Caki2 (cell line): ENCODE measurements at regions not wholly inside any gene's neighbourhood (a gene's known extent, or its start where the extent isn't known, plus 50 kb on each side); places are given as distances from the start of the nearest gene placed in this dataset.
"Not testable (repeated sequence)": the region's sequence is repeated elsewhere in the genome, so short reads cannot be mapped to it uniquely, and the experiment has no call there.

ENCODE experiments used
- DNase-seq: peaks from one replicate; pipeline ENCODE4 v3.0.0-alpha.2; 2015; ENCODE audit warnings: low read depth
- in situ Hi-C: cut with HindIII; loops from 2 replicates; pipeline ENCODE4 v1.10.0; 2016; ENCODE audit warnings: low sequenced_read_pairs, low pct_unique_long_range_greater_than_20kb, mixed read lengths

- DNase-seq: no peak
- in situ Hi-C loops: no loop called here
These were observed 103.1 kb downstream of the VGLL3 start for GRCh38 chr3:86887876-86888275.

DNA sequence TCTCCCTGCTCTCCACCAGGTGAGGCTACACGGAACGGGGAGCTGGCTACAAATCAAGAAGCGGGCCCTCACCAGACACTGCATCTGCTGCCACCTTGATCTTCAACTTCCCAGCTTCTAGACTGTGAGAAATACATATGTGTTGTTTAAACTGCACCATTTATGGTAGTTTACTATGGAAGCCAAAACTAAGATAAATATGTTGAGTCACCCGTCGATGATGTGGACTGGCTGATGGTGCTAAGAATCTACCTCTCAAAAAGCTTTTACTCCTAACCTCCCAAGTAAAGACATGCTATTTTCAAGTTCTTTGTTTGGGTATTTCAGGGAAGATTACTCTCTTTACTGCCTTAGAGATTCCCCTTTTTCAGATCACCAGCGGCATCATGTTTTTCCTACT, 110.9 kb downstream of the VGLL3 start:
- in situ Hi-C loops: no loop called here
- DNase-seq: no peak

GRCh38 chr3:86876504-86877181, 114.3 kb downstream of the VGLL3 start:
- in situ Hi-C loops, DNase-seq: not testable (repeated sequence)

GRCh38 chr3:86874790-86875189, 116.2 kb downstream of the VGLL3 start:
- DNase-seq, in situ Hi-C loops: not testable (repeated sequence)

GRCh38 chr3:86869566-86869965, 121.4 kb downstream of the VGLL3 start:
- in situ Hi-C loops: no loop called here
- DNase-seq: no peak

DNA sequence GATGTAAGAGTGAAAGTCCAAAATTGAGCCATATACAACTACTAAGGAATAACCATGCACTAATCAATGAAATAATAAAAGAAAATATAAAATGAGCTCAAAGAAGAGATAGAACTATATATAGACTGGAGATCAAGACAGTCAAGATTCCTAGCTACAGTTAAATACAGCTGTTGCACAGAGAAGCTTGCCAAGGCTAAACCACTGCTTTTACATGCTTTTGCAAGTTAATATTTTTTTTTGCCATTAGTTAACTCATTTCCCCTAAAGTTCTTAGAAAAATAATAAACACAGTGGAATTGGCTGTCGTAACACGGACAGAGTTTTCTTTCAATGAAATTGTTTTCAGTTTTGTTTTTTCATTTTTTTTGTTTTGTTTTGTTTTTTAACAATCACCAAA, 123.0 kb downstream of the VGLL3 start:
- in situ Hi-C loops: no loop called here
- DNase-seq: no peak

DNA sequence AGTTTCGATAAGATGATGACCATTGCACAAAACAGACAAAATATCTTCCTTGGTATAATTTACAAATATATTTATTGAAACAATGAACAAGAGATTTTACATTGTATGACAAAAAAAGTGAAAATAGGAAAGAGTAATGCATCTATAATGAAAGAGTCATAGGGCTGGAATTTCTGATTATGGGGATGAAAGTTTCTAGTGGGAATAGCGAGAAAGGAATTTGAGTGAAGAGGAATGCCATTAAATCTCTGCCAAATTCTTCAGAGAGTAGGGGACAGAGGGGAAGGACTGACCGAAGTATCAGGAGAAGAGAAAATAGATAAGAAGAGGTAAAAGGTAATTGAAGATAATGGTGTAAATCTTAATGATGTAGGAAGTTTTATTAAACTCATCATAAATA, 125.4 kb downstream of the VGLL3 start:
- DNase-seq: no peak
- in situ Hi-C loops: no loop called here

DNA sequence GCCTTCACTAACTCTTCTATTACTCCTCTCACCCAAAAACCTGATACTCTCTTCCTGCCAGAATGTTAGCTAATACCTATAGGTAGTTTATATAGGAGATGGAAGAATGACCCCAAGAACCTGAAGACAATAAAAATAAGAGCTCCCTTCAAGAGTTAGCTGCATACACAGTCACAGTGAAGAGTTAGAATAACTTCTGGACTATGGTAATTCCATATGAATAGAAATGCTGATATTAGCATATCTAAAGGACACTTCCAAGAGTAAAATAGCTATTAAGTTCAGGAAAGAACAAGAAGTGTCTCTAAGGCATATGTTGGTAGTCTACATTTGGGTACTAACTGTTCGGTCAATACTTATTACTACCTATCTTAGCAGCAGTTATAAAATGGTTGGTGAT, 134.2 kb downstream of the VGLL3 start:
- no peak for DNase-seq
- in situ Hi-C loops: no loop called here

GRCh38 chr3:86849991-86850390, 141.0 kb downstream of the VGLL3 start:
- in situ Hi-C loops: no loop called here

DNA sequence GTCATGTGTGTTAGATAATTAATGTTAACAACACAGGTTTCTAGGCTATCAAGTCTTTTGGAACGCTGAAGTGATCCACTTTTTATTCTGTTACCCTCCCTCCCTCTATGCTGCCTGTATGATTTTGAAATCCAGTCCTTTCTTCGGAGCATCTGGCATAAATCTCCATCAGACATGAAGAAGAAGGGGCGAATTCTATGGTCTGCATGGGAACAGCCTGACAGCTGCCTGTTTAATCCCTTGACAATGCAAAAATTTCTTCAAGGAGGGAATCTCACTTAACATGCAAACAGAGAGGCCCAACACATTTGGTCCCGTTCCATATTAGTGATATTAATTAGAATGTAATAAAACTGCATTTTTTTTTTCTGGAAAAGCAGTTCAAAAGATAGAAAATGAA, 145.2 kb downstream of the VGLL3 start:
- no peak for DNase-seq
- in situ Hi-C loops: no loop called here

More at GRCh38 chr3:86849991-86850390, 141.0 kb downstream of the VGLL3 start:
- DNase-seq: no peak

DNA sequence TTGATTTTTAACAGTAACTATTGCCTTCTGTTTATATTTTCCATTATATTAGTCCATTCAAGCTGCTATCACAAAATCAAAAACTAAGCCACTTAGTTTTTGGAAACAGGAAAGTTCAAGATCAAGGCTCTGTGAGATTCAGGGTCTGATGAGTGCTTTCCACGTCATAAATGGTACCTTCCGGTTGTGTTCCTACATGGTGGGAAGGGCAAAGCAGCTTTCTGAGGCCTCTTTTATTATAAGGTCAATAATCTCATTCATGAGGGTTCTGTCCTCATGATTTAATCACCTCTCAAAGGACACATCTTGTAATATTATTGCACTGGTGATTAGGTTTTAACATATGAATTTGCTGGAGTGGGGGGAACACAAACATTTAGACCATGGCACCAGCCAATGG, 152.0 kb downstream of the VGLL3 start:
- in situ Hi-C loops: no loop called here
- DNase-seq: no peak

GRCh38 chr3:86837871-86838270, 153.1 kb downstream of the VGLL3 start:
- in situ Hi-C loops: no loop called here
- DNase-seq: no peak

GRCh38 chr3:86830566-86830965, 160.4 kb downstream of the VGLL3 start:
- in situ Hi-C loops: no loop called here
- no peak for DNase-seq

GRCh38 chr3:86828751-86829150, 162.2 kb downstream of the VGLL3 start:
- in situ Hi-C loops: no loop called here
- DNase-seq: no peak

DNA sequence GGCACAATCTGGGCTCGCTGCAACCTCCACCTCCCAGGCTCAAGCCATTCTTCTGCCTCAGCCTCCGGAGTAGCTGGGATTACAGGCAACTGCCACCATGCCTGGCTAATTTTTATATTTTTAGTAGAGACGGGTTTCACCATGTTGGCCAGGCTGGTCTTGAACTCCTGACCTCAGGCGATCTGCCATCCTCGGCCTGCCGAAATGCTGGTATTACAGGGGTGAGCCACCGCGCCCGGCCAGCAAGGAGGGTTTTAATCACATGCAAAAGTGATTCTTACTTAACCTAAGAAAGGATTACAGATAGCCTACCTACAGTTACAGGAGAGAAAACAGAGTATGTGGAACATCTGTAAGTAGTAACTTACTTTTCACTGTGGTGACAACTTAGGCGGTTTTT, 163.4 kb downstream of the VGLL3 start:
- in situ Hi-C loops: not testable (repeated sequence)

GRCh38 chr3:86826292-86826691, 164.7 kb downstream of the VGLL3 start:
- in situ Hi-C loops: no loop called here
- DNase-seq: no peak

More for the DNA sequence above, 163.4 kb downstream of the VGLL3 start:
- DNase-seq: not testable (repeated sequence)

GRCh38 chr3:86815880-86816279, 175.1 kb downstream of the VGLL3 start:
- no peak for DNase-seq
- in situ Hi-C loops: no loop called here

GRCh38 chr3:86814918-86815655, 175.9 kb downstream of the VGLL3 start:
- DNase-seq: no peak
- in situ Hi-C loops: no loop called here

DNA sequence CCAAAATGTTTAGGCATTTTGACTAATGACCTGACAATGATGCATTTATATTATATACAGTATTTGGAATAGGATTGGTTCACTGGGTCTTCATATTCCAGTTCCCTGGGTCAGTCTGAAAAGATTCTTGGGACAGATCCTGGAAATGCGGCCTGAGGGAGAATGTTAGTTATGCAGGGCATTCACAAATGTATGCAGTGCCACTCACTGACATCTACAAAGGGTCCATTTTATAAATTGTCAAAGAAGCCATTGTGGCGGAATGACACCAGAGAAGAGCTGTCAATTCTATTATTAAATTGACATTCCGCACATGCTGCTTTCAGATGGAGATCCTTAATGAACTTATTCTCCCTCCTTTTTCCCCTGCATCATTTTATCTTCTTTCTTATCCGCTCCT, 176.6 kb downstream of the VGLL3 start:
- in situ Hi-C loops: no loop called here
- DNase-seq: no peak

DNA sequence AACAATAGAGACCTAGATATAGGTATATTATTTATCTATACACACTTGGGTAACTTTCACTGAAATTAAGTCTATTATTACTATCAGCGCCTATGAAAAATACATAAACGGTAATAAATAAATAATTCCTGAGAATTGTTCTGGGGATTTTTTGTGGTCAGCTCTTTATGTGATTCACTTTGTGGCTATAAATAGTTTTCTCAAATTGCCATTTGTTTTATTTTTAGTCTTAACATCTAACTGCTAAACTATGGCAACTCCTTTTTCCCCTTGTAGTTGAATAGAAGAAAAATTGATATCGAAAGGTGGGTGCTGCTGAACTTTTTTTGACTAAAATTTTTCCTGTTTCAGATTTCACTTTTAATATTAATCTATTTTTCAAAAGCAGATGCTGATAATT, 189.0 kb downstream of the VGLL3 start:
- in situ Hi-C loops: no loop called here
- no peak for DNase-seq
